Endothelial cell of umbilical vein (primary cell): ENCODE measurements at regions not wholly inside any gene's neighbourhood (a gene's known extent, or its start where the extent isn't known, plus 50 kb on each side); places are given as distances from the start of the nearest gene placed in this dataset.

Experiments
- BruUV-seq: library from RNA; stranded (reverse); fragments of 400-500 nt; replicated peaks from 2 replicates; lab custom pipeline; 2021; lab: Mats Ljungman, UMichigan
- CTCF ChIA-PET: fragments of 300-600, 350-600 bp; sonication (Branson Sonifier 250); formaldehyde crosslinking; loops from one replicate; lab custom pipeline; 2021; ENCODE audit warnings: antibody characterized with exemption, inconsistent platforms; lab: Charles Lee
- POLR2A ChIA-PET: fragments of 300-600, 350-600 bp; sonication (Branson Sonifier 250); formaldehyde crosslinking; loops from one replicate; lab custom pipeline; 2021; ENCODE audit warnings: antibody characterized with exemption, inconsistent platforms; lab: Charles Lee
- DNase-seq: peaks from one replicate; pipeline ENCODE4 v3.0.0-alpha.2; 2011; ENCODE audit warnings: low read depth, low spot score
- FAIRE-seq: peaks from 2 replicates; lab custom pipeline; 2011; peaks lifted over from hg19 to GRCh38; lab: Jason Lieb, UNC
- H2AFZ ChIP-seq: 2 replicates; pipeline ENCODE4 v1.6.0; 2012; ENCODE audit warnings: low read depth, low read length, control low read depth, inconsistent platforms
- H3K27ac ChIP-seq: 2 replicates; pipeline ENCODE4 v1.5.1; 2011; ENCODE audit warnings: low read depth, mild to moderate bottlenecking, control low read depth, low read length, moderate library complexity; ENCODE audit not compliant: insufficient read depth
- H3K27me3 ChIP-seq, 2 experiments: 2 replicates each; pipeline versions ENCODE4 v1.6.0 to v1.6.1; 2011; ENCODE audit warnings: low read length in 2 of 2, mixed read lengths in 1 of 2; ENCODE audit not compliant: control insufficient read depth in 2 of 2, insufficient read depth in 2 of 2
- H3K36me3 ChIP-seq, 2 experiments: 2 replicates in 1 of 2; 3 replicates in 1 of 2; pipeline ENCODE4 v1.5.1; 2011; ENCODE audit warnings: low read length in 2 of 2, mild to moderate bottlenecking in 1 of 2, moderate library complexity in 1 of 2; ENCODE audit not compliant: control insufficient read depth in 2 of 2, insufficient read depth in 2 of 2; ENCODE audit errors: extremely low read depth in 1 of 2
- H3K4me1 ChIP-seq: 3 replicates; pipeline ENCODE4 v1.5.1; 2011; ENCODE audit warnings: mild to moderate bottlenecking, low read length; ENCODE audit not compliant: control insufficient read depth, insufficient read depth; ENCODE audit errors: extremely low read depth
- H3K4me2 ChIP-seq: 2 replicates; pipeline ENCODE4 v1.6.1; 2011; ENCODE audit warnings: low read length, control low read depth, mixed read lengths; ENCODE audit not compliant: insufficient read depth
- H3K4me3 ChIP-seq, 3 experiments: fragments of 200-600 bp in 1 of 3; sonication (generic), shearing (Covaris generic) in 1 of 3; replicated peaks in 1 of 3; 2 replicates each; pipeline ENCODE4 v1.5.1; 2011 to 2016; ENCODE audit warnings: control low read depth in 3 of 3, low read length in 3 of 3, mild to moderate bottlenecking in 2 of 3, inconsistent platforms in 1 of 3, low read depth in 1 of 3, moderate library complexity in 1 of 3; ENCODE audit not compliant: insufficient read depth in 1 of 3
- H3K79me2 ChIP-seq: 2 replicates; pipeline ENCODE4 v1.6.0; 2012; ENCODE audit warnings: low read length, inconsistent platforms; ENCODE audit not compliant: control insufficient read depth, insufficient read depth
- H3K9ac ChIP-seq: replicated peaks from 2 replicates; pipeline ENCODE3; 2011; ENCODE audit warnings: low read length, control low read depth; ENCODE audit not compliant: insufficient read depth; ENCODE audit errors: extremely low read depth
- H3K9me1 ChIP-seq: replicated peaks from 3 replicates; pipeline ENCODE4 v1.6.0; 2011; ENCODE audit warnings: mild to moderate bottlenecking, low read length; ENCODE audit not compliant: control insufficient read depth, insufficient read depth; ENCODE audit errors: extremely low read depth
- H3K9me3 ChIP-seq: replicated peaks from 2 replicates; pipeline ENCODE4 v1.5.1; 2012; ENCODE audit warnings: low read length, inconsistent platforms; ENCODE audit not compliant: control insufficient read depth, insufficient read depth
- H4K20me1 ChIP-seq: replicated peaks from 2 replicates; pipeline ENCODE3; 2011; ENCODE audit warnings: mild to moderate bottlenecking, low read length; ENCODE audit not compliant: control insufficient read depth, insufficient read depth; ENCODE audit errors: extremely low read depth
- CTCF ChIP-seq, 2 donors: IDR thresholded peaks; 1 replicate in 1 of 2; 2 replicates in 1 of 2; pipeline ENCODE4 v1.5.1; 2011; ENCODE audit warnings: low read length in 2 of 2, mild to moderate bottlenecking in 2 of 2, moderate library complexity in 2 of 2, control low read depth in 1 of 2, inconsistent platforms in 1 of 2, low read depth in 1 of 2; ENCODE audit not compliant: insufficient read depth in 1 of 2; ENCODE audit errors: extremely low read depth in 1 of 2
- EZH2 ChIP-seq: IDR thresholded peaks from 2 replicates; pipeline ENCODE4 v1.6.1; 2012; ENCODE audit warnings: borderline replicate concordance, low read depth, mild to moderate bottlenecking, moderate library complexity, low read length, inconsistent platforms; ENCODE audit not compliant: severe bottlenecking
- FOS ChIP-seq: IDR thresholded peaks from 2 replicates; pipeline ENCODE4 v1.6.1; 2011; ENCODE audit warnings: mild to moderate bottlenecking, low read length, moderate library complexity, borderline replicate concordance; ENCODE audit not compliant: insufficient read depth
- GATA2 ChIP-seq: IDR thresholded peaks from 2 replicates; pipeline ENCODE4 v1.7.0; 2011; ENCODE audit warnings: low read depth, mild to moderate bottlenecking, moderate library complexity, mixed read lengths, low read length; ENCODE audit not compliant: insufficient read length, insufficient read depth
- JUN ChIP-seq: IDR thresholded peaks from 2 replicates; pipeline ENCODE4 v1.6.1; 2011; ENCODE audit warnings: borderline replicate concordance, low read depth; ENCODE audit not compliant: insufficient read length, insufficient read depth
- MYC ChIP-seq: IDR thresholded peaks from one replicate; pipeline ENCODE4 v1.6.1; 2011; ENCODE audit warnings: mild to moderate bottlenecking, low read depth, low read length
- POLR2A ChIP-seq: IDR thresholded peaks from 2 replicates; pipeline ENCODE4 v1.6.1; 2012; ENCODE audit warnings: low read depth, mild to moderate bottlenecking, control low read depth, low read length
- POLR2AphosphoS5 ChIP-seq: IDR thresholded peaks from 2 replicates; pipeline ENCODE4 v1.6.1; 2012; ENCODE audit warnings: low read depth, mild to moderate bottlenecking, control low read depth, low read length, moderate library complexity; ENCODE audit not compliant: insufficient read depth
- dilution Hi-C: fragments of 300-500 bp; cut with MboI; formaldehyde crosslinking; loops from one replicate; pipeline ENCODE4 v1.15.0; 2019; ENCODE audit warnings: low sequenced_read_pairs; ENCODE audit not compliant: extremely low pct_ligation_motif_present
- intact Hi-C: fragments of 100-400 bp; cut with micrococcal nuclease; formaldehyde crosslinking; loops from one replicate; pipeline ENCODE4 v1.10.0; 2022
- TF ChIP-seq, protein P1 (sequence below): IDR thresholded peaks from 2 replicates; pipeline ENCODE4 v1.6.1; 2011; ENCODE audit not compliant: insufficient read depth, insufficient read length

GRCh38 chr6:119673741-119674140 is 324.2 kb upstream of the MAN1A1 start:
- Histone ChIP-seq H3K9me3 (no peaks in the 10 kb centered on the region), H3K4me3 (no peak overlapping the region), H2AFZ (no peak overlapping the region), H3K9me1 (no peaks in the 10 kb centered on the region), H3K79me2 (no peaks in the 10 kb centered on the region), H4K20me1 (no peaks in the 10 kb centered on the region), H3K4me1 (peaks cover 7% of the 10 kb centered on the region), H3K27ac (no peak overlapping the region), H3K36me3 (no peaks in the 10 kb centered on the region), H3K9ac (no peak overlapping the region), H3K27me3 (no peaks in the 10 kb centered on the region), H3K4me2 (no peak overlapping the region)
- no peak for TF ChIP-seq CTCF (IDR thresholded peaks at IDR 0.05; ENCODE audit: extremely low read depth in 1 of 2, insufficient read depth in 1 of 2, low read depth in 1 of 2, low read length in 2 of 2)
- no peak for TF ChIP-seq JUN
- no peak for TF ChIP-seq MYC
- TF ChIP-seq GATA2: no peak
- no peak for TF ChIP-seq FOS
- TF ChIP-seq POLR2AphosphoS5: no peak
- TF ChIP-seq, protein P1, sequence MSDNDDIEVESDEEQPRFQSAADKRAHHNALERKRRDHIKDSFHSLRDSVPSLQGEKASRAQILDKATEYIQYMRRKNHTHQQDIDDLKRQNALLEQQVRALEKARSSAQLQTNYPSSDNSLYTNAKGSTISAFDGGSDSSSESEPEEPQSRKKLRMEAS: no peak
- no peak for TF ChIP-seq EZH2
- TF ChIP-seq POLR2A: no peak
- no TSS peak for BruUV-seq
- ChIA-PET POLR2A (no interaction called here), CTCF (no interaction called here)
- dilution Hi-C loops: no loop called here
- DNase-seq (no peak), FAIRE-seq (no peak)
- intact Hi-C loops: no loop called here
